MM.1S (cell line): ENCODE measurements at regions not wholly inside any gene's neighbourhood (a gene's known extent, or its start where the extent isn't known, plus 50 kb on each side); places are given as distances from the start of the nearest gene placed in this dataset.

Experiments
- EZH2phosphoT487 ChIP-seq: fragments of 300-600 bp; sonication (generic); IDR thresholded peaks from 2 replicates; pipeline ENCODE4 v1.6.1; 2018; ENCODE audit warnings: antibody characterized with exemption, low read length
- TF ChIP-seq, protein P1 (sequence below): fragments of 300-600 bp; sonication (generic); IDR thresholded peaks from 2 replicates; pipeline ENCODE4 v1.5.1; 2016; ENCODE audit warnings: antibody characterized with exemption, low read length, mixed read lengths

DNA sequence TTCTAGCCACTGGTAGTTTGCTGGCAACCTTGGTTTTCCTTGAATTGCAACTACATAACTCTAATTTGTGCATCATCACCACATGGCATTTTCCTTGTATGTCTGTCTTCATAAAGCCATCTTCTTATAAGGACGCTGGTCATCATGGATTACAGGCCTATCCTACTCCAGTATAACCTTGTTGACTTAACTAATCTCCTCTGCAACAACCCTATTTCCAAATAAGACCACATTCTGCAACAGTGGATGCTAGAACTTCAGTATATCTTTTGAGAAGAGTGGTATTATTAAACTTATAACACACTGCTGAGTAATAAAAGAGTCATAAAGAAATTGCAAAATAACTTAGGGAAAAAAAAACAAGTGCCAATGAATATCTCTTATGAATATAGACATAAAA is 511.8 kb upstream of the FOXG1 start:
- TF ChIP-seq, protein P1, sequence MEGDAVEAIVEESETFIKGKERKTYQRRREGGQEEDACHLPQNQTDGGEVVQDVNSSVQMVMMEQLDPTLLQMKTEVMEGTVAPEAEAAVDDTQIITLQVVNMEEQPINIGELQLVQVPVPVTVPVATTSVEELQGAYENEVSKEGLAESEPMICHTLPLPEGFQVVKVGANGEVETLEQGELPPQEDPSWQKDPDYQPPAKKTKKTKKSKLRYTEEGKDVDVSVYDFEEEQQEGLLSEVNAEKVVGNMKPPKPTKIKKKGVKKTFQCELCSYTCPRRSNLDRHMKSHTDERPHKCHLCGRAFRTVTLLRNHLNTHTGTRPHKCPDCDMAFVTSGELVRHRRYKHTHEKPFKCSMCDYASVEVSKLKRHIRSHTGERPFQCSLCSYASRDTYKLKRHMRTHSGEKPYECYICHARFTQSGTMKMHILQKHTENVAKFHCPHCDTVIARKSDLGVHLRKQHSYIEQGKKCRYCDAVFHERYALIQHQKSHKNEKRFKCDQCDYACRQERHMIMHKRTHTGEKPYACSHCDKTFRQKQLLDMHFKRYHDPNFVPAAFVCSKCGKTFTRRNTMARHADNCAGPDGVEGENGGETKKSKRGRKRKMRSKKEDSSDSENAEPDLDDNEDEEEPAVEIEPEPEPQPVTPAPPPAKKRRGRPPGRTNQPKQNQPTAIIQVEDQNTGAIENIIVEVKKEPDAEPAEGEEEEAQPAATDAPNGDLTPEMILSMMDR = no peak
- no peak for TF ChIP-seq EZH2phosphoT487
